ENCODE measurements at regions not wholly inside any gene's neighbourhood (a gene's known extent, or its start where the extent isn't known, plus 50 kb on each side); places are given as distances from the start of the nearest gene placed in this dataset.

DNA sequence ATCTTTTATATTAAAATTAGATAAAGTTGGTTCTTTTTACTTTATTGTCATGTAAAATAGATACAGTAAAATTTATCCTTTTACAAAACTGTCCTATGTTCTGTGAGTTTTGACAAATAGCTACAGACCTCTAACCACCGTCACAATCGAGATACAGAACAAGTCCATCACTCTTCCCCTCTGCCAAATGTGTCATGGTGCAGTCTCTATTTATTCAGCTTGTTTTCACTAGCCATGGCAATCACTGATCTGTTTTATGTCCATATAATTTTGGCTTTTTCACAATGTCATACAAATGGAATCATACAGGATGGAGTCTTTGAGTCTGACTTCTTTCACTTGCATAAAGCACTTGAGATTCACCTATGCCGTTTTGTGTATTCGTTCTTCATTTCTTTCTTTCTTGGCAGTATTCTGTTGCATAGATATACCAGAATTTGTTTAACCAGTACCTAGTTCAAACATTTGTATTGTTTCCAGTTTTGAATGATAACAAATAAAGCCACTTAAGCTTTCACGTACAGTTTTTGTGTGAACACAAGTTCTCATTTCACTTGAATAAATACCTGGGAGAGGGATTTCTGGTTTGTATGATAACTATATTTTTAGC lies 273.2 kb upstream of the MPDZ start:
- H3K4me3 ChIP-seq = no peak overlapping the region
- in situ Hi-C loops (cut with MboI) = no loop called here
- no peak overlapping the region for H2AFZ ChIP-seq
- 74 to 82% methylated on average over 5 of the region's 5 CpGs for WGBS, 2 experiments (ENCODE audit: low coverage in 1 of 2, low lambda C conversion rate in 2 of 2, missing lambda C conversion rate in 2 of 2)
- H3K9me2 ChIP-seq (ENCODE audit: insufficient read depth) = no peaks in the 10 kb centered on the region
- H4K20me1 ChIP-seq (ENCODE audit: insufficient read depth) = no peaks in the 10 kb centered on the region
- no peaks in the 10 kb centered on the region for H3K4me1 ChIP-seq (ENCODE audit: insufficient read depth)
- no peak overlapping the region for H3K27ac ChIP-seq
- no peaks in the 10 kb centered on the region for H3F3A ChIP-seq (ENCODE audit: insufficient read depth)
- H3K9me3 ChIP-seq (ENCODE audit: low read depth) = no peaks in the 10 kb centered on the region
- H3K36me3 ChIP-seq (ENCODE audit: low read depth) = no peaks in the 10 kb centered on the region
- no peak overlapping the region for H3K4me2 ChIP-seq (ENCODE audit: unreplicated experiment)
- no peak for DNase-seq
- H3K9ac ChIP-seq = no peak overlapping the region
- no peak for TF ChIP-seq EZH2 (IDR thresholded peaks at IDR 0.05; ENCODE audit: insufficient read depth, poor library complexity, severe bottlenecking)
- no peaks in the 10 kb centered on the region for H3K79me2 ChIP-seq (ENCODE audit: insufficient read depth)
- H3K27me3 ChIP-seq (replicated peaks; ENCODE audit: insufficient read depth) = peaks cover 18% of the 10 kb centered on the region; the same call in 1 of the 2 replicates

DNA sequence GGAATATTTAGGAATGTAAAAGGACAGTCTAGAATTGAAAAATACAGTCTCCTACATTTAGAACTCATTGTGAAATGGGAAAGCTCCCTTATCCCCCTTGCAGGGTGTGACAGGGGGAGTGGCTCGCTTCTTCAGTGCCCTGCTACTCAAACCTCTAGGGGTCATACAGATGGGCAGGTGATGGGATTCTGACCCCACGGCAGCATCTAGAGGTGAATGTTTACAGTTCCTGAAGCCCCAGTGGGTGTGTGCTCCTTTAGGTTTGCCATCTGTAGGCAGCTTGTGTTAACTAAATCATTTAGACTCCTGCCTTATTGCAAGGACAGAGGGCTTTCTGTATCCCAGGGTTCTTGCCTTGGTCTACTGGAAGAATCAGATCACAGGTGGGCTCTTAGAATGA lies 271.0 kb upstream of the MPDZ start:
- H3K4me3 ChIP-seq = no peak overlapping the region
- H3K9ac ChIP-seq = no peak overlapping the region
- no peaks in the 10 kb centered on the region for H3K36me3 ChIP-seq (ENCODE audit: low read depth)
- 0 out of 2 replicates have a peak, but pooled peaks cover 10% of the 10 kb centered on the region for H3K27me3 ChIP-seq (replicated peaks; ENCODE audit: insufficient read depth)
- no peak overlapping the region for H3K27ac ChIP-seq
- DNase-seq = no peak
- in situ Hi-C loops (cut with MboI) = no loop called here
- no peaks in the 10 kb centered on the region for H3K4me1 ChIP-seq (ENCODE audit: insufficient read depth)
- no peaks in the 10 kb centered on the region for H3K9me2 ChIP-seq (ENCODE audit: insufficient read depth)
- TF ChIP-seq EZH2phosphoT487 (IDR thresholded peaks at IDR 0.05; ENCODE audit: insufficient read depth, low read depth) (no peak), EZH2 (IDR thresholded peaks at IDR 0.05; ENCODE audit: insufficient read depth, poor library complexity, severe bottlenecking) (no peak)
- H3K9me3 ChIP-seq (ENCODE audit: low read depth) = no peaks in the 10 kb centered on the region
- H3K79me2 ChIP-seq (ENCODE audit: insufficient read depth) = no peaks in the 10 kb centered on the region
- H2AFZ ChIP-seq = no peak overlapping the region
- no peaks in the 10 kb centered on the region for H3F3A ChIP-seq (ENCODE audit: insufficient read depth)
- no peaks in the 10 kb centered on the region for H4K20me1 ChIP-seq (ENCODE audit: insufficient read depth)
- WGBS, 2 experiments (ENCODE audit: low coverage in 1 of 2, low lambda C conversion rate in 2 of 2, missing lambda C conversion rate in 2 of 2) = 33 to 38% methylated on average over 2 of the region's 2 CpGs
- H3K4me2 ChIP-seq (ENCODE audit: unreplicated experiment) = no peak overlapping the region

DNA sequence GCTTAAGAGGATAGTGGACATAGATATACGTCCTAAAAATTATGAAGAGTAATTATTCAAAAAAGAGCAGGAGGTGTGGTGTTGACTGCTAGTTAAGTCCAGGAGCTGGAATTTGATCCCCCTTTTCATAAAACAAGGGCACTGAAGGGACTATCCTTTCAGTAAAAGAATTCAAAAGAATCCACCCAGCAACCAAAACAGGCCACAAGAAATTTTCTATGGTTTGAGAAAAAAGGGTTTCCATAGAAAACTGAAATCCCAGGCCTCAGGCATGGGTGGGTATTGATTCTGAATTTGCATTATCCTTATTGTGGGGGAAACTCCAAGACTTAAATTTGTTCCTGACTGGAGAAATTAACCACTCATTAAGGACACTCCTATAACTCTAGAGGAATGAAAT lies 269.0 kb upstream of the MPDZ start:
- Histone ChIP-seq H3K27me3 (replicated peaks; ENCODE audit: insufficient read depth) (no peaks in the 10 kb centered on the region), H2AFZ (no peak overlapping the region), H3K9me2 (ENCODE audit: insufficient read depth) (no peaks in the 10 kb centered on the region), H3F3A (ENCODE audit: insufficient read depth) (no peaks in the 10 kb centered on the region), H4K20me1 (ENCODE audit: insufficient read depth) (no peaks in the 10 kb centered on the region), H3K4me2 (ENCODE audit: unreplicated experiment) (no peak overlapping the region), H3K4me1 (ENCODE audit: insufficient read depth) (no peaks in the 10 kb centered on the region), H3K79me2 (ENCODE audit: insufficient read depth) (no peaks in the 10 kb centered on the region), H3K9ac (no peak overlapping the region), H3K4me3 (no peak overlapping the region), H3K27ac (no peak overlapping the region), H3K36me3 (ENCODE audit: low read depth) (no peaks in the 10 kb centered on the region), H3K9me3 (ENCODE audit: low read depth) (no peaks in the 10 kb centered on the region)
- TF ChIP-seq EZH2phosphoT487 (IDR thresholded peaks at IDR 0.05; ENCODE audit: insufficient read depth, low read depth) = no peak
- TF ChIP-seq EZH2 (IDR thresholded peaks at IDR 0.05; ENCODE audit: insufficient read depth, poor library complexity, severe bottlenecking) = no peak
- DNase-seq = no peak
- in situ Hi-C loops (cut with MboI) = no loop called here
- 42 to 44% methylated on average over 1 of the region's 1 CpG for WGBS, 2 experiments (ENCODE audit: low coverage in 1 of 2, low lambda C conversion rate in 2 of 2, missing lambda C conversion rate in 2 of 2)

DNA sequence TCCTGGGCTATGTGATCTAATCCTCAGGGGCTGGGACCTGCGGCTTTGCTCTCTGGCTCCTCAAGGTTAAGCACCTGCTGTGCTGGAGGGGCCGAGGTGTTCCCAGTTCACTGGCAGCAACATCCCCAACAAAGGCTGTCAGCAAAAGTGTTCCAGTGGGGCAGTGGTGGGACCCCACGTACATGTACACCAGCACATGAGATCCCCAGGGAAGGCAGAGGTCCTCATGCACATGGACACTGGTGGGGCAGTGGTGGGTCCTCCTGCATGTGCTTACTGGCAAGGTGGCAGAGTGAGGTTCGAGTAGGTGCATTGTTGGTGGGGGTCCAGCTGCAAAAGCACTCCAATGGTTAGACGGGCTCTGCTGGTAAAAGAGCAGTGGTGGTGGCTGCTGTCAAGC lies 255.6 kb upstream of the MPDZ start:
- no peaks in the 10 kb centered on the region for H3K9me3 ChIP-seq (ENCODE audit: low read depth)
- no peaks in the 10 kb centered on the region for H3F3A ChIP-seq (ENCODE audit: insufficient read depth)
- peaks cover 22% of the 10 kb centered on the region for H3K27me3 ChIP-seq (replicated peaks; ENCODE audit: insufficient read depth)
- in situ Hi-C loops (cut with MboI) = no loop called here
- no peaks in the 10 kb centered on the region for H3K79me2 ChIP-seq (ENCODE audit: insufficient read depth)
- no peaks in the 10 kb centered on the region for H3K36me3 ChIP-seq (ENCODE audit: low read depth)
- TF ChIP-seq EZH2phosphoT487 (IDR thresholded peaks at IDR 0.05; ENCODE audit: insufficient read depth, low read depth) = no peak
- TF ChIP-seq EZH2 (IDR thresholded peaks at IDR 0.05; ENCODE audit: insufficient read depth, poor library complexity, severe bottlenecking) = no peak
- no peaks in the 10 kb centered on the region for H3K4me1 ChIP-seq (ENCODE audit: insufficient read depth)
- no peak overlapping the region for H2AFZ ChIP-seq
- WGBS, 2 experiments (ENCODE audit: low coverage in 1 of 2, low lambda C conversion rate in 2 of 2, missing lambda C conversion rate in 2 of 2) = 21 to 28% methylated on average over 5 of the region's 5 CpGs
- no peak overlapping the region for H3K9ac ChIP-seq
- H3K4me2 ChIP-seq (ENCODE audit: unreplicated experiment) = no peak overlapping the region
- H3K4me3 ChIP-seq = no peak overlapping the region
- no peaks in the 10 kb centered on the region for H3K9me2 ChIP-seq (ENCODE audit: insufficient read depth)
- no peak overlapping the region for H3K27ac ChIP-seq
- no peak for DNase-seq
- H4K20me1 ChIP-seq (ENCODE audit: insufficient read depth) = no peaks in the 10 kb centered on the region

DNA sequence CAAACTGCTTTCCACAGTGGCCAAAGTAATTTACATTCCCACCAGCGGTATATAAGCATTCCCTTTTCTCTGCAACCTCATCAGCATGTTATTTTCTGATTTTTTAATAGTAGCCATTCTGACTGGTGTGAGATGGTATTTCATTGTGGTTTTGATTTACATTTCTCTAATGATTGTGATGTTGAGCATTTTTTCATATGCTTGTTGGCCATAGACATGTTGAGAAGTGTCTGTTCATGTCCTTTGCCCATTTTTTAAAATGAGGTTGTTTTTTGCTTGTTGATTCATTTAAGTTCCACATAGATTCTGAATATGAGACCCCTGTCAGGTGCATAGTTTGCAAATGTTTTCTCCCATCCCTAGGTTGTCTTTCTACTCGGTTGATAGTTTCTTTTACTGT lies 254.5 kb upstream of the MPDZ start:
- peaks cover 22% of the 10 kb centered on the region for H3K27me3 ChIP-seq (replicated peaks; ENCODE audit: insufficient read depth)
- H3K9me3 ChIP-seq (ENCODE audit: low read depth) = no peaks in the 10 kb centered on the region
- in situ Hi-C loops (cut with MboI) = no loop called here
- H3K9ac ChIP-seq = no peak overlapping the region
- H3K27ac ChIP-seq = no peak overlapping the region
- no peak overlapping the region for H3K4me2 ChIP-seq (ENCODE audit: unreplicated experiment)
- H3K4me1 ChIP-seq (ENCODE audit: insufficient read depth) = no peaks in the 10 kb centered on the region
- no peaks in the 10 kb centered on the region for H4K20me1 ChIP-seq (ENCODE audit: insufficient read depth)
- no peak overlapping the region for H2AFZ ChIP-seq
- no peak for TF ChIP-seq EZH2phosphoT487 (IDR thresholded peaks at IDR 0.05; ENCODE audit: insufficient read depth, low read depth)
- no peak for TF ChIP-seq EZH2 (IDR thresholded peaks at IDR 0.05; ENCODE audit: insufficient read depth, poor library complexity, severe bottlenecking)
- H3K9me2 ChIP-seq (ENCODE audit: insufficient read depth) = no peaks in the 10 kb centered on the region
- 51 to 55% methylated on average over 2 of the region's 2 CpGs for WGBS, 2 experiments (ENCODE audit: low coverage in 1 of 2, low lambda C conversion rate in 2 of 2, missing lambda C conversion rate in 2 of 2)
- DNase-seq = no peak
- H3F3A ChIP-seq (ENCODE audit: insufficient read depth) = no peaks in the 10 kb centered on the region
- no peaks in the 10 kb centered on the region for H3K79me2 ChIP-seq (ENCODE audit: insufficient read depth)
- no peak overlapping the region for H3K4me3 ChIP-seq
- H3K36me3 ChIP-seq (ENCODE audit: low read depth) = no peaks in the 10 kb centered on the region

All from GM23248 (cell line).